Effector CD4-positive, alpha-beta T cell (primary cell): ENCODE measurements at regions not wholly inside any gene's neighbourhood (a gene's known extent, or its start where the extent isn't known, plus 50 kb on each side); places are given as distances from the start of the nearest gene placed in this dataset.
"Not testable (repeated sequence)": the region's sequence is repeated elsewhere in the genome, so short reads cannot be mapped to it uniquely, and the experiment has no call there.

ENCODE experiments used
- DNase-seq: peaks from one replicate; pipeline ENCODE4 v3.0.0-alpha.2; 2020

DNA sequence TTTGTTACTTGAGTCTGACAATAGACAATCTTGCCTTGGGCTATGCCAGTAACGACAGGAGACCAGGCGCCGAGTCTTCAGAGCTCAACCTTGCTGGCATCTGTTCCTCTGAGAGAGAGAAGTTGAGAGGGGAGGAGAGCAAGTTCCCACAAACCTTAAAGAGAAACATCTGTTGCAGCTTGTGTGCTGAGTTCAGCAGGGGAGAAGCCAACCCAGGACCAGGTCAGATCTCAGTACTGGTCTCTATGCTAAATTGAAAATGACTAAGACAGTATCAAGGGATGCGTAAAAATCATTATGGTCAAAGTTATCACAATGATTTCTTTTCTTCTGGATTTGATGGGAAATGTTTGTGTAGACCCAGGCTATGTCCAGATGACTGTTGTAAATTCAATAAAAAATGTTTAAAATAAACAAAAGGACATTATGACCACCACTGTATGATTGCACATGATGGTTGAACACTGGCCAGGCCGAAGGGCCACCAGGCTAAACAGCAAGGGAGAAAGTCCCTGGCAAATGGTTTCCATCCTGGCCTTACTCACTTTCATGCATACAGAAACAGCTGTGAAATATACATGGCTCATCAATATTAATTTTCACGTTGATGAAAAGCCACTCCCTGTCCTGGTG is 100.3 kb upstream of the PMAIP1 start:
- no peak for DNase-seq

DNA sequence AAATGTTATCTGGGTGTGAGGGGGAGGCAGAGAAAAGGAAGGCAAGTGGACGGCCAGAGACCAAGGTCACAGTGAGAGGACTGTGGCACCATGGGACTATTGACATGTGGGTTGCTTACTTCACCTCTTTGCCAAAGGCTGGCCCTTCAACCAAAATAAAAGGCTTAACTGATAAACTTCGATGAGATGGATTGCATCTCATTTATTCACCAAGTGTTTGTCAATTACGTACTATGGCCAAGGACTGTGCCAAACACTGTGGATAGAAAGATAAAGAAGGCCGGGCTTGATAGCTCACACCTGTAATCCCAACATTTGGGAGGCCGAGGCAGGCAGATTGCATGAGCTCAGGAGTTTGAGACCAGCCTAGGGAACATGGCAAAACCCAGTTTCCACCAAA is 98.7 kb upstream of the CCBE1 start:
- no peak for DNase-seq

DNA sequence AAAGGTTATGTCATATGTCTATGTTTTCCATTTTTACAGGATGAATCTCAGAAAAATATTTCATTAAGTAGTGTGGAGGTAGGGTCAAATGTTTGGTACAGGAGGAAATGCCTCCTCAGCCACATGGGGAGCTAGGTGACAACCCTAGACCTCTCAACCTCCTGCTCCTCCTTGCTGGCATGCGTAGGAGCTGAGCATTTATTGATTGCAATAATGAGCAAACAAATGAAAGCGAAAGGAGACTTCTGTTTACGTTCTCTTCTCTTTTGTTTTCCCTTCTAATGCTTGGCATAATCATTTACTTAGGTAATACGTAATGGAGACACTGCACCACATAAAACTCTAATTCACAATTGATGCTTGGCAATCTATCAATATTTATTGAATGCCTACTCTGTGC is 95.1 kb upstream of the CCBE1 start:
- no peak for DNase-seq

DNA sequence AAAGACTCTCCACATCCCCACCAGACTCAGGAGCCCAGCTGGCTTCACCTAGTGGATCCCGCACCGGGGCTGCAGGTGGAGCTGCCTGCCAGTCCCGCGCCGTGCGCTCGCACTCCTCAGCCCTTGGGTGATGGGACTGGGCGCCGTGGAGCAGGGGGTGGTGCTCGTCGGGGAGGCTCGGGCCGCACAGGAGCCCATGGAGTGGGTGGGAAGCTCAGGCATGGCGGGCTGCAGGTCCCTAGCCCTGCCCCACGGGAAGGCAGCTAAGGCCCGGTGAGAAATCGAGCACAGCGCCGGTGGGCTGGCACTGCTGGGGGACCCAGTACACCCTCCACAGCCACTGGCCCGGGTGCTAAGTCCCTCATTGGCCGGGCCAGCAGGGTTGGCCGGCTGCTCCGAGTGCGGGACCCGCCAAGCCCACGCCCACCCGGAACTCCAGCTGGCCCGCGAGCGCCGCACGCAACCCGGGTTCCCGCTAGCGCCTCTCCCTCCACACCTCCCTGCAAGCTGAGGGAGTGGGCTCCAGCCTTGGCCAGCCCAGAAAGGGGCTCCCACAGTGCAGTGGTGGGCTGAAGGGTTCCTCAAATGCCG is 93.2 kb upstream of the CCBE1 start:
- DNase-seq, result not testable (repeated sequence)

DNA sequence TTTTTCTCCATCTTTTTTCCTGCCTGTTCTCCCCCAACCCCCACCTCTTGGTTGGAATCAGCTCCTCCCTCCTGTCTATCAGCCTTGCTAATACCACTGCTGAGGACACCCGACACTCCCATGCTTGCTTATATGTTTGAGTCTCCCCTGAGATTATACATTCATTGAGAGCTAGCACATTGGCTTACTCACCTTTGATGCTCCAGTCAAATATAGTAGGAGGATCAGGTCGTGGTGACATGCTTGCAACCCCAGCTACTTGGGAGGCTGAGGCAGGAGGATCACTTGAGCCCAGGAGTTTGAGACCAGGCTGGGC is 91.5 kb upstream of the CCBE1 start:
- DNase-seq, result no peak

DNA sequence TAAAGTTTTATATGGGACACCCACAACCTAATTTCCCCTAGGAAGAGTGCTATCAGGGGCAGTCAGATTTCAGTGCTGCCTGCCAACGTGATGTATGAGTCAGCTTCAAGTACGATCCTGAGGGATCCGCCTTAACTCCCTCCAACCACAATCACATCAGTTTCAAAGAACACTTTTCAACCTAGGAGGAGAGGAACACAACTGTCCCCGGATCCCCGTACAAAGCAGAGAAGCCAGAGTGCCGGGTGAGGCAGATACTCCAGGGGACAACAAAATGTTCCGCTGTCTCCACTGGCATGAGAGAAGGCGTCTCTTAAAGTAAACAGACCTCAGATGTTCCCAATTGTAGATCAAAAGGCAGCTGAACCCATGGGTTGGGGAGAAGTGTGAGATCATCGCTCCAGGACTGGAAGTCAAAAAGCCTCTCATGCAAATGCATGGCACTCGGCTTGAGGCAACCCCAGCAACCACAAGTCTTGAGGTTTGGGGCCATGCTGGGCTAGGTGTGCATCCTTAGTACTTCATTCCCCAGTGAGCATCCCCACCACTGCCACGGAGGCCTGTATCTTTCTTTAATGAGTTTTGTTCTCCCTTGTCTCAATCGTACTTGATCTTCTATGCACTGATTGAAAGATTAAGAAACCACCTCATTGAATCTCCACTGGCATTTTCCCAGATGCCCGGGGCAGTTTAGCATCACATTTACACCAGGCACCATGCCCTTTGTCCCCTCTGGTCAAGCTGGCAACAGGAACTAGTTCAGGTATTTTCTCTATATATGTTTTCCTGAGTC is 91.0 kb upstream of the CCBE1 start:
- DNase-seq, result no peak

DNA sequence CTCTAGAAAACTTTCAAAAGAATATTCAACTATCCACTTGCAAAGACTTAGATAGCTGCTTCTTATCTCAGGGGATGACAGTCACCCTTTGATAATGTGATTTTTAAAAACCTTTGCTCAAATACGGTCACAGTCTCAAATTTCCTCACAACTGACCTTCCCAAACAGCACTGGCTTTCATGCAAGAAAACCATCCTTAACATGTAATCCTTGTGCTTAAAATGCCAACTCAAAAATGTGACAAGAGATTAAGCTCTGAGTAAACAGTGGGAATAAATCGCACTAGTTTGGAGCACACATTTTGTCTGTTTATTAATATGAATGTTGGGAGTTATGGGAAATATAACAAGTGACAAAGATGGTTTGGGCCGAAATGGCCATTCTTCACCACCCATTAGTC is 87.5 kb upstream of the CCBE1 start:
- no peak for DNase-seq

DNA sequence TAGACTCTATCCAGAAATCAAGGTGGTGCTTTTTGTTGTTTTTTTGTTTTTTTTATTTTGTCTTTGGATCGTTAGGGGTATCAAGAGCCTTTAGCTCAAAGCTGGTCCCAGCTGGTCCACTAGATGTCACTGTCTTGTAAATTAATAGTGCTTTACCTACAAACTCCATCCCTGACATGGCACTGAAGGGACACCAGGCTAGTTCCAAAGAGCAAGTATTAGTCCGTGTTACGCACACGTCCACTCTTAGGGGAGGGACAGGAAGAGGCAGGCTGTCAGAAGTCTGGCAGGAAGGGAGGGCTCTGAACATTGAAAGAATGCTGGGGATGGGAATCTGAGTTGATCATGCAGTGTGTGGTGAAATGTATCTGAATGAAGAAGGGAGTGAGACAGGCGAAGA is 85.9 kb upstream of the CCBE1 start:
- DNase-seq, result no peak

DNA sequence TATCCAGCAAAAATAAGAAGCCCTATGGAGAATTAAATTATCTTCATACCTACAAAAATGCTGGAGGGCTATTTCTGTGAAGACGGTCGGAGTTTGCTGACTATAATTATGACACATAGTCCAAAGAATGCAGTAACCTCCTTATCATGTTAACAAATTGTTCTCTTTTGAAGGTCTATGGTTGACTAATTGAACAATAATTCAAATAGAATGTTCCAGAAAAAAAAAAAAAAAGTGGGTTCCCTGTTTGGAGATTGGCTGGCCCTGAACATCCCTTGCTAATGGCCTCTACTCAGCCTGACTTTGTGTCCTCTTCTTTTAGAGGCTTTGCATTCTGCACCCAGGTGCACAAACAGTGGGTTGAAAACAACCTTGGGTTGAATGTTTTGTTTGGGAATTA is 82.8 kb upstream of the CCBE1 start:
- no peak for DNase-seq

DNA sequence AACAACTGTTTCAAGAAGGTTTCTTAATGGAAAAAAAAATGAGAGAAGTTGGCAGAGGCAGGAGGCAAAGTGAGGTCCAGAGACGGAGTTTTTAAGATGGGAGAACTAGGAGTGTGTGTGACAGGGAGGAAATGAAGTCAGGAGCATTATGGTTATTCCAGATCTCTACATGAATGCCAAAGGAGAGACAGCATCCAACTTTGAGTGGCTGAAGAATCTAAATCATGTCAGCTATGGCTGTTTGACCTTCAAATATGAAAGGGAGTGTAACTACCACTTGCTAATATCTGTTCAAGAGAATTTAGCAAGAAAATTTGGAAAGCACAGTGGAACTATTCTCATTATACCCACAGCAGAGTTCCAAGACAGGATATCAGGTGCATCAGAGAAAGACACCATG is 81.2 kb upstream of the CCBE1 start:
- no peak for DNase-seq

DNA sequence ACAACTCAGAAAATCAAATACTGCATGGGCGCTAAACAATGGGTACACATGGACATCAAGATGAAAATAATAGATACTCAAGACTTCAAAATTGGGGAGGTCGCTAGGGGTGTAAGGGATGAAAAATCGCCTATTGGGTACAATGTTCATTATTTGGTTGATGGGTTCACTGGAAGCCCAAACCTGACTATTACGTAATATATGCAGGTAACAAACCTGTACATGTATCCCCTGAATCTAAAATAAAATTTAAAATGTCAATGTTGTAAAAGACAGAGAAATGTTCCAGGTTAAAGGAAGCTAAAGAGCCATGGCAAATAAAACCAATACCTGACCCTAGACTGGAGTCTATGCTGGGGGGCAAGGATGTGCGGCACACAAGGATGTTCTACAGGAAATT is 80.4 kb upstream of the CCBE1 start:
- no peak for DNase-seq

DNA sequence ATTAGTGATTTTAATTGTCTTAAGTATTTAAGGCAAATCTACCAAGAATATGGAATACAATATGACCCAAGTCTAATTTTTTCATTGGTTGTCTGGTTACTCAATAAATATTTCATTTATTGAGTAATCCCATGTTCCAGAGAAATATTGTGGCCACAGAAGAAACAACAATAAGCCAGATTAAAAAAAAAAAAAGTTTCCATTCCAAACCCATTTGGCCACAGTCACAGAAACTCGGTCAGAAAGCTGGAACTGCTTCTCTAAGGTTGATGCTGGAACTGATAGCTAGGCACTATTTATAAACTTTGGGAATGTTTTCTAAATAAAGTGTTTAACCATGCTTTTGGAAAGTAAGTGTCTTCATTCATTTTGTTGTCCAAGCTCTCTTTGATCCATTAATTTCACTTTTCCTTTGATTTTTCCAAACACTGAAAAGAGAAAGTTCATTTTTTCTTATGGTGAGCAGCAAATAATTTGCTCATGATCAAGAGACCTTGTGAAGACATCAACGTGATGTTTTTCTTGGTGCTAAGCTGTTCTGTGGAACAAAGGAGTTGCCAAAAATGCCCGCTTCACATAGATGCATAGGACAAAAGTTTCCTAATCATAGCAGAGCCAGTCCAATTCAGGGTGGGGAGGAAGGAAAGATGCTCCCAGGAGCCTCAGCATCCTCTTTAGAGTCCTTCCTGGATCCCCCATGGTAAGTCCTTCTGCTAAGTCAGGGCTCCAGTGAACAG is 72.1 kb upstream of the CCBE1 start:
- DNase-seq, result no peak

DNA sequence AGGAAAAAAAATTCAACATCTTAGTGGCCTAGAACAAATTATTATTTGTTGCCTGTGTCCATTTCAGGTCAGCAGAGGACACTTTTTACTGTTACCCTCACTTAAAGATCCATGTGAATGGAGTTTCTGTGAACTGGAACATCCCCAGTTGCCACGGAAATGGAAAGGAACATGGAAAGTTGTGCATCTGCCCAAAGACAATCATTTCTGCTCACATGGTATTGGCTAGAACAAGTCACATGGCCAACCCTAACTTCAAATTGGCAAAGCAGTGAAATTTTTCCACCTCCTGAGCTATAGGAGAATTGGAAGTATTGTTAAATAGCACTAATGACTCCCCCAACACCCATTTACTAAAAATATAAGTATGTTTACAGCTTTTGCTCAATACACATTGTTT is 71.2 kb upstream of the CCBE1 start:
- DNase-seq, result no peak

DNA sequence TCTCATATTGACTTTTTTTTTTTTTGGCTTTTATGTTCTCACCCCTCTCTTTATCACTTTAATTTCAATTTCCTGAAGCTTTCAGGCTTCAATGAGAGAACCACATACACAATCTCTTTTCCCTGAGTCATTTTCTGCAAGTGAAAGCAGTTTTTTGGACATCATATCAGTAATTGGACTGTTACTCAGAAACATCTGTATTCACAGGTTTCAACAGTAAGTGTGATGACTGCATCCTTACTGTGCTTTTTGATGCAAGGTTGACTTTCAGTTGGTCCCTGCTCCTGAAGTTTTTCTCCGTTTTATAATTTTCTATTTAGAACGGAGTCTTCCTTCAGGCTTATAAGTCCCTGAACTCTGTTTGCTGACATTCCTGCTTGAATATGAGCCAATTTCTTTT is 70.5 kb upstream of the CCBE1 start:
- no peak for DNase-seq

DNA sequence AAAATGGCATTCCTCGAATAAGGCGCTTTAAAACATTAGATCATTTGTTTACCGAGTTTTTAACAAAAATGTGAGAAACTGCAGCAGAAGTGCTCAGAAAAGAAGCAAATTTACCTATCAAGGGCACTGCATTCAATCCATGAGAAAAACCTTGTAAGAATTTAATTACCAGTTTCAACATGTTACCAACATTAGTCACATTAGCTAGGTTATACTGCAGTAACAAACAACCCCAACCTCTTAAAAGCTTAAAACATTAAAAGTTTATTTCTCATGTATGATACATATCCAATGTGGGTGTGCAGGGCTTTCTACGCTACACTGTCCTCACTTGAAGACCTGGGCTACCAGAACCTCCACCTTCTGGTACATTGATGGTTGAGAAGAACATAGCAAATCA is 68.1 kb upstream of the CCBE1 start:
- DNase-seq, result no peak

DNA sequence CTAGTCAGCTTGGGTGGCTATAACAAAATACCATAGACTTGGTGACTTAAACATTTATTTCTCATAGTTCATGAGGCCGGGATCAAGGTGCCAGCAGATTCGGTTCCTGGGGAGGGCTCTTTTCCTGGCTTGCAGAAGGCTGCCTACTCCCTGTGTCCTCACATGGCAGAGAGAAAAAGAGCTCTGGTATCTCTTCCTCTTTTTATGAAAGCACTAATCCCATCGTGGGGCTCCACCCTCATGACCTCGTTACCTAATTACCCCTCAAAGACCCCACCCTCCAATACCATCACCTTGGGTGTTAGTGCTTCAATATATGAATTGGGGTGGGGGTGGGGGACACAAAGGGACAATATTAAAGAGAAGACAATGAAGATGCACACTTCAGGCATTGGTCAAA is 67.1 kb upstream of the CCBE1 start:
- DNase-seq, result no peak

DNA sequence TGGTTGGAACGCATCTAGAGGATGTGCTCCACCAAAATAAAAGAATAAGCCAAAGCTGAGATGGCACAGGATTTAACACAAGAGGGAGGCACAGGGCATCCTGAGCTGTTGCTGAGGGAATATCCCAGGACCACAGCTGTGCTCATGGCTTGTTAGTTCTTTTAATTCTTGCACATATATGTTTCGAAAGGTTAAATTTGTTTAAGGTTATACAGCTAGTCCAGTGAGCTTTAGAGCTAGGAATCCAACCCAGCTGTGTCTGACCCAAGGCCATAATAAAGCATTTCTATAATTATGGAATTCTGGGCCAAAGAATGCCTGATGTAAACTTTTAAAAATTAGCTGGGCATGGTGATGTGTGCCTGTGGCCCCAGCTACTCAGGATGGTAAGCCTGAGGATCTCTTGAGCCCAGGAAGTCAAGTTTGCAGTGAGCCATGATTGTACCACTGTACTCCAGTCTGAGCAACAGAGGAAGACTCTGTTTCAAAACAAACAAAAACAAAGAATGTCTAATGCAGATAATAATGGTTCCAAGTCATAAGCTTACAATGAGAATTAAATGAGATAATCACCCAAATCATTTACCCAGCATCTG is 66.4 kb upstream of the CCBE1 start:
- DNase-seq, result no peak

DNA sequence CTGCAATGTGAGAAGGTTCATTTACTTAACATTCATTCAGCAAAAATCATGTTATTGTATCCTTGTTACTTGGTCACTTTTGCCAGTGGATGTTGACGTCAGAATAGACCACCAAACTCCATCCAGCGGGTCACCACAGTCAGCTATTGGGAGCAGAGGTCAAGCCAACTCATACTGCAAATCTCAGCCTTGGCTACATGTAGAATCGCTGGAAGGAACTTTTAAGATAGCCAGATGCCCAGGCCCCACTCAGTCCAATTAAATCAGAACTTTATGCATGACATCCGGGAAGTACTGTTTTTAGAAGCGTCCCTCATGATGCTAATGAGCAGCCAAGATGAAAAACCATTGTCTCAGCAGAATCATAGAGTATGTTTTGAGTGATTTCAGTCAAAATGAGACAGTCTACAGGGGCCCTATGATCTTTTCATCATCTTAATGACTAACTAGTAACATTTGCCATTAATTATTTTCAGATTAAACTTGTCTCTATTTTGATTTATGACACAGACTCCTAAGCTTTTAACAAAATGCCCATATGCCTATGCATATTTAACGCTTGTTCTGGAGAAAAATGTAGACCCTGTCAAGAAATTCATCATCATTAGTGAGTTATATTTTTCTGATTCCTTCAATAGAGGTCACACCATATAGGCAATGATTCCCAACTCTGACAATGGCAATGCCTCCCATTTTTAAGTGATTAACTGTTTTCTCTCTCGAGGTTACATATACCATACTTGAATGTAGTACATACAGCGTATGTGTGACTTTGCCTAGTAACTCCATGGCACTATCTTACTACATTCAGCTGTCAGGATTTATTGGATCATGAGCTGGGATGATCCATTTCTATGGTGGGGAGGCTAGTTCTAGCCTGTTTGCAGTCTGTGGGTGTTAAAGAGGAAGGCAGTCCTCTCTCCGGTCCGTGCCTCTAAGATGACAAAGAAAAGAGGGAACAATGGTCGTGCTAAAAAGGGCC is 63.7 kb upstream of the CCBE1 start:
- DNase-seq, result no peak

DNA sequence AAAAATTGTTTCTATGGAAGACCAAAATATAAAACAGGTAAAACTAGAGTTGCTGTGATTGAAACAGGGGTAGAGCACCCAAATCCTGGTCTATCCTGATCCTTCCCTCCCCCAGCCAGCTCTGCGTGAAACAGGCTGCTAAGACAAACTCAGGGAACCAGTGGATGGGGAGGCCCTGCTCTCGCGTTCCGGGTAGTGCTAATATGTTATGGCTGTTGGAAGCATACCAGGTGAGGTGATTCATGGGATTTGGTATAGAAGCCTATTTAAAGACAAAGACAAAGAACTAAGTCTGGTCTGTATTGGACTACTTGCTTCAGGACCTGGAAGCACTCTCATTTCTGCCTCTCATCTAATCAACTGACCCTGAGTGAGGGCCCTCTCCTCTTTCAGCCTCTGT is 63.0 kb upstream of the CCBE1 start:
- DNase-seq, result no peak

DNA sequence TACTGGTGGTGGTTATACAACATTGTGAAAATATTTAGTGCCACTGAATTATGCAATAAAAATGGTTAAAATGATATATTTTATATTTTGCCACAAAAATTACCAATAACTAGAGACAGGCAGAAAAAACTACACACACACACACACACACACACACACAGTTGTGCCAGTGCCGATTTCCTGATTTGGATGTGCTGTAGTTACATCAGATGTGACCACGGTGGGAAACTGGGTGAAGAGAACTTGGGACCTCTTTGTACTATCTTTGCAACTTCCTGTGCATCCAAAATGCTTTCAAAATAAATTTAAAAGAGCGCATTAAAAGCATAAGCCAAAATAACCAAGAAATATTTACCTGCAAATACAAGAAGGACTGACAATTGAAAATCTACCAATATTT is 61.6 kb upstream of the CCBE1 start:
- DNase-seq, result no peak

DNA sequence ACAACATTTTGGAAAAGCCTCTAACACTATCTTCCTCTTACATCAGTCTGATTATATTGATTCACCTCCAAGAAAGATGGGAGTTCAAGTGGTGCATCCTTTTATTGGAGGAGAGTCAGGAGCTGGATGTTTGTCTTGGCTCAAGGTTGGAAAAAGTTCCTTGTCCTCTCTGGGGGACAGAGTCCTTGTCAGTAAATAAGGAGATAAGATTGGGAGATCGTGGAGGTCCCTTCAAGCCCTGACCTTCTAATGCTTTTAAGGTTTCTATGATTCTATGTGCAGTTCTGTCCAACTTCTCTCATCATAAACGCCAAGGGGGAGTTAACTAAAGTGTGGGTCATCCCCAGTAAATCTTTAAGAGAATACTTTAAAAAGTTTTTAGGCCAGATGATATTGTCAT is 60.9 kb upstream of the CCBE1 start:
- DNase-seq, result no peak

DNA sequence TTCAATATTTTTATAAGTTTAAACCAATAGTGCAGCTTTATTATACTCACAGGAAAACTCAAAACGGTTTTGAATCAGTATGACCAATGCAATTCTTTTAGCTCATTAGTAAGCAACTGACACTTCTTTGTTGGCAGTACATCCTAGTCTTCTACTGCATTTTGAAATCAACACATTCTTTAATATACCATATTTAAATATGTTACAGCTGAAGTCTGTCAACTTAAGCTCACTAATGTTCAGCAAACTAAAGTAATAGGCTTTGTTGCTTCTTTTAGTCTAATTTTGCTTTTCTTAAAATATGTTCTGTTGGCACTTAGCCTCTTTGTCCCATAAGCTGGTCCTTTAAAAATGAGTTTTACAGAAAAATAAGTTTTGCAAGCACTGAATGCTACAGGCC is 55.4 kb upstream of the CCBE1 start:
- no peak for DNase-seq
